Fibroblast of lung (primary cell): ENCODE measurements at regions not wholly inside any gene's neighbourhood (a gene's known extent, or its start where the extent isn't known, plus 50 kb on each side); places are given as distances from the start of the nearest gene placed in this dataset.

ENCODE experiments used
- DNase-seq, 2 donors: peaks; one replicate each; pipeline versions ENCODE4 v3.0.0 to v3.0.0-alpha.2; 2010; ENCODE audit warnings: low read depth in 2 of 2
- H2AFZ ChIP-seq: 2 replicates; pipeline ENCODE4 v1.5.1; 2012; ENCODE audit warnings: low read length, control low read depth, inconsistent platforms
- H3K27ac ChIP-seq: 2 replicates; pipeline ENCODE4 v1.5.1; 2011; ENCODE audit warnings: low read length, control low read depth; ENCODE audit not compliant: insufficient read depth
- H3K27me3 ChIP-seq: 2 replicates; pipeline ENCODE4 v1.5.1; 2011; ENCODE audit warnings: mild to moderate bottlenecking, low read length; ENCODE audit not compliant: control insufficient read depth, insufficient read depth
- H3K36me3 ChIP-seq: 2 replicates; pipeline ENCODE4 v1.5.1; 2011; ENCODE audit warnings: low read length; ENCODE audit not compliant: control insufficient read depth, insufficient read depth
- H3K4me1 ChIP-seq: 2 replicates; pipeline ENCODE4 v1.5.1; 2011; ENCODE audit warnings: low read length; ENCODE audit not compliant: control insufficient read depth, insufficient read depth; ENCODE audit errors: extremely low read depth
- H3K4me2 ChIP-seq: 2 replicates; pipeline ENCODE4 v1.5.1; 2011; ENCODE audit warnings: low read length, control low read depth; ENCODE audit not compliant: insufficient read depth; ENCODE audit errors: extremely low read depth
- H3K4me3 ChIP-seq, 4 experiments: fragments of 200-600 bp in 1 of 4; sonication (generic) in 1 of 4; replicated peaks in 1 of 4; 2 replicates each; pipeline ENCODE4 v1.5.1; 2011 to 2016; ENCODE audit warnings: low read length in 4 of 4, low read depth in 3 of 4, mild to moderate bottlenecking in 3 of 4, control low read depth in 2 of 4, inconsistent platforms in 1 of 4, mixed read lengths in 1 of 4; ENCODE audit not compliant: insufficient read depth in 1 of 4; ENCODE audit errors: control extremely low read depth in 1 of 4
- H3K79me2 ChIP-seq: 2 replicates; pipeline ENCODE4 v1.5.1; 2012; ENCODE audit warnings: mild to moderate bottlenecking, low read length, inconsistent platforms; ENCODE audit not compliant: control insufficient read depth, insufficient read depth
- H3K9ac ChIP-seq: 2 replicates; pipeline ENCODE4 v1.5.1; 2011; ENCODE audit warnings: mild to moderate bottlenecking, low read length, control low read depth; ENCODE audit not compliant: insufficient read depth
- H3K9me3 ChIP-seq: 2 replicates; pipeline ENCODE4 v1.5.1; 2012; ENCODE audit warnings: low read depth, low read length; ENCODE audit not compliant: control insufficient read depth, insufficient read depth
- H4K20me1 ChIP-seq: 2 replicates; pipeline ENCODE4 v1.5.1; 2011; ENCODE audit warnings: low read length; ENCODE audit not compliant: control insufficient read depth, insufficient read depth; ENCODE audit errors: extremely low read depth
- CTCF ChIP-seq, 2 donors: IDR thresholded peaks in 1 of 2; conservative IDR thresholded peaks in 1 of 2; 1 replicate in 1 of 2; 2 replicates in 1 of 2; pipeline ENCODE4 v1.5.1; 2011 to 2012; ENCODE audit warnings: low read length in 2 of 2, control low read depth in 1 of 2, inconsistent platforms in 1 of 2, low read depth in 1 of 2, mild to moderate bottlenecking in 1 of 2
- EZH2 ChIP-seq: IDR thresholded peaks from 2 replicates; pipeline ENCODE4 v1.5.1; 2012; ENCODE audit warnings: low read length, control low read depth, mild to moderate bottlenecking; ENCODE audit errors: missing control alignments

- TF ChIP-seq CTCF (conservative IDR thresholded peaks at IDR 0.05 in 1 of 2, IDR thresholded peaks at IDR 0.05 in 1 of 2; ENCODE audit: low read depth in 1 of 2, low read length in 2 of 2) (no peak), EZH2 (no peak)
- Histone ChIP-seq H3K4me2 (no peak overlapping the region), H3K27me3 (no peaks in the 10 kb centered on the region), H3K4me3 (no peak overlapping the region), H3K27ac (no peak overlapping the region), H4K20me1 (no peaks in the 10 kb centered on the region), H3K36me3 (no peaks in the 10 kb centered on the region), H3K4me1 (no peaks in the 10 kb centered on the region), H3K9ac (no peak overlapping the region), H3K9me3 (no peaks in the 10 kb centered on the region), H3K79me2 (no peaks in the 10 kb centered on the region), H2AFZ (no peak overlapping the region)
- DNase-seq: no peak
Observed at GRCh38 chr16:52805559-52806168, 247.0 kb downstream of the CHD9NB start.

- no peak for DNase-seq
- no peak overlapping the region for H3K9ac ChIP-seq
- H3K27me3 ChIP-seq: no peaks in the 10 kb centered on the region
- no peaks in the 10 kb centered on the region for H3K4me1 ChIP-seq
- H2AFZ ChIP-seq: no peak overlapping the region
- no peak for TF ChIP-seq CTCF (conservative IDR thresholded peaks at IDR 0.05 in 1 of 2, IDR thresholded peaks at IDR 0.05 in 1 of 2; ENCODE audit: low read depth in 1 of 2, low read length in 2 of 2)
- no peak for TF ChIP-seq EZH2
- no peak overlapping the region for H3K27ac ChIP-seq
- no peaks in the 10 kb centered on the region for H4K20me1 ChIP-seq
- no peaks in the 10 kb centered on the region for H3K9me3 ChIP-seq
- no peak overlapping the region for H3K4me2 ChIP-seq
- H3K36me3 ChIP-seq: no peaks in the 10 kb centered on the region
- H3K4me3 ChIP-seq: no peak overlapping the region
- no peaks in the 10 kb centered on the region for H3K79me2 ChIP-seq
Observed at GRCh38 chr16:52800432-52800831, 252.3 kb downstream of the CHD9NB start.

GRCh38 chr16:52799149-52799548, 252.2 kb upstream of the TOX3 start:
- no peaks in the 10 kb centered on the region for H3K27me3 ChIP-seq
- H4K20me1 ChIP-seq: no peaks in the 10 kb centered on the region
- H3K4me3 ChIP-seq: no peak overlapping the region
- no peaks in the 10 kb centered on the region for H3K9me3 ChIP-seq
- H2AFZ ChIP-seq: no peak overlapping the region
- H3K79me2 ChIP-seq: no peaks in the 10 kb centered on the region
- DNase-seq: no peak
- H3K27ac ChIP-seq: no peak overlapping the region
- no peaks in the 10 kb centered on the region for H3K36me3 ChIP-seq
- H3K4me2 ChIP-seq: no peak overlapping the region
- H3K4me1 ChIP-seq: no peaks in the 10 kb centered on the region
- no peak overlapping the region for H3K9ac ChIP-seq
- no peak for TF ChIP-seq EZH2
- TF ChIP-seq CTCF (conservative IDR thresholded peaks at IDR 0.05 in 1 of 2, IDR thresholded peaks at IDR 0.05 in 1 of 2; ENCODE audit: low read depth in 1 of 2, low read length in 2 of 2): no peak
